Lower leg skin (tissue), 3 donors: ENCODE measurements at regions not wholly inside any gene's neighbourhood (a gene's known extent, or its start where the extent isn't known, plus 50 kb on each side); places are given as distances from the start of the nearest gene placed in this dataset.

Experiments
- CTCF ChIP-seq, 3 donors: fragments of 450-650 bp; IDR thresholded peaks; one replicate each; pipeline ENCODE4 v1.5.1; 2016; ENCODE audit warnings: antibody characterized with exemption in 3 of 3, mild to moderate bottlenecking in 3 of 3, moderate library complexity in 2 of 3
- POLR2A ChIP-seq, 2 donors: fragments of 450-650 bp; IDR thresholded peaks; one replicate each; pipeline ENCODE4 v1.6.1; 2016 to 2017; ENCODE audit warnings: antibody characterized with exemption in 2 of 2, mild to moderate bottlenecking in 1 of 2, moderate library complexity in 1 of 2

- TF ChIP-seq CTCF (IDR thresholded peaks at IDR 0.05) (no peak), POLR2A (IDR thresholded peaks at IDR 0.05) (no peak)
Observed at GRCh38 chr5:155594270-155594669, 580.7 kb downstream of the KIF4B start.
